NCI-H2107 (cell line): ENCODE measurements at regions not wholly inside any gene's neighbourhood (a gene's known extent, or its start where the extent isn't known, plus 50 kb on each side); places are given as distances from the start of the nearest gene placed in this dataset.

ENCODE experiments used
- DNase-seq: peaks from one replicate; lab custom pipeline; 2025; lab: John Stamatoyannopoulos, UW

DNA sequence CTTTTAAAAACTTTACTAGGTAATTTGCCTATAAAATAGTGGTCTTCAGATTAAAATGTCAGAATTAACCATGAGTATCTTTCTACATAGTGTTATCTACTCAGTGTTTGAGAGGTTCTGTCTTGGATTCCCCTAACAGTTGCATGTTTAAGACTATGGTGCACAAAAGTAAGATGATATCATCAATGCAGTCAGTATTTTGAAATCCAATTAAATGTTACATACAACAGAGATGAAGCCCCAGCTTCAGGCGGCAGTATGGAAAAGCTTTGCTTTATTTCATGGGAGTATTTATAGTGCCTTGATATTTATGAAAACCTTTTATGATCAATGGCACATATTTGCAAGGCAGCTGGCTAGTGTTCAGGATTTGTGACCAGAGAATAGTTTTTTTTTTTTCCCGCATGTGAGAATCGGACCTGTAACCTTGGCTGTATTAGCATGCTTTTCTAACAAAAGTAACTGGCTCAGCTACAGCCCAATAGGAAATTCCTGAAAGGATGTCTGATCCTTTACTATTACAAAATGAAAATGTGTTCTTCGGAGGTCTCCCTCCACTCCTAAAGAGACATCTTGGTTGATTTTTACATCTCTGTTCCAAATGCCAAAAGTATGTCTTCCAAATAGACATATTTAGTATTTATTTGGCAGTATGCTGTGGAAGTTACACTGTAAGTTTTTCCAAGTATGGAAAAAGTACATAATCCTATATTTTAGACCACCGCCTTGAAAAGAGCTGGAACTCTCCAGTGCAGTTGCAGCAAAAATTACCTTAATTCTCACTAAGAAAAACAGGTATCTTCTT lies 319.3 kb upstream of the UBE2E3 start:
- DNase-seq: no peak

- no peak for DNase-seq
Observed at GRCh38 chr2:180660207-180660606, 320.2 kb upstream of the UBE2E3 start.

- DNase-seq: no peak
Observed at GRCh38 chr2:180657054-180657453, 323.4 kb upstream of the UBE2E3 start.

- no peak for DNase-seq
Observed at GRCh38 chr2:180656455-180656847, 324.0 kb upstream of the UBE2E3 start.

GRCh38 chr2:180655842-180656454 lies 324.5 kb upstream of the UBE2E3 start:
- DNase-seq: no peak

GRCh38 chr2:180655393-180655792 lies 325.0 kb upstream of the UBE2E3 start:
- no peak for DNase-seq

GRCh38 chr2:180653481-180653880 lies 326.9 kb upstream of the UBE2E3 start:
- DNase-seq: no peak

DNA sequence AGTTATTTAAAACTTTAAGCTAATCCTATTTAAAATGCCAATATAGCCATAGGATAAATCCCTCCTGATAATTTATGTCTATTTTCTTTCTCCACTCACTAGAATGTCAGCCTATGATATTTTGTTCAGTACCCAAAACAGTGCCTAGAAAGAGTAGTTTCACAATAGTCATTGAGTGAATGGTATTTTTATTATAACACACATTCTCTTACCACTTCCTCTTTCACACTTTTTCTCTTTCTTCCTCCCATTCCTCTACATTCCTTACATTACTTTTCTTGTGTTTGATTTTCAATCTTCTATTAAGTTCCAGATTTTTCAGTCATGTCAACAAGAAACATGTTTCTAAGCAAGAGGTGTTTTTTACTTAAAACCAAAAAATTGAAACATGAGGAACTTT lies 327.6 kb upstream of the UBE2E3 start:
- no peak for DNase-seq

GRCh38 chr2:180651596-180651995 lies 328.8 kb upstream of the UBE2E3 start:
- DNase-seq: no peak

DNA sequence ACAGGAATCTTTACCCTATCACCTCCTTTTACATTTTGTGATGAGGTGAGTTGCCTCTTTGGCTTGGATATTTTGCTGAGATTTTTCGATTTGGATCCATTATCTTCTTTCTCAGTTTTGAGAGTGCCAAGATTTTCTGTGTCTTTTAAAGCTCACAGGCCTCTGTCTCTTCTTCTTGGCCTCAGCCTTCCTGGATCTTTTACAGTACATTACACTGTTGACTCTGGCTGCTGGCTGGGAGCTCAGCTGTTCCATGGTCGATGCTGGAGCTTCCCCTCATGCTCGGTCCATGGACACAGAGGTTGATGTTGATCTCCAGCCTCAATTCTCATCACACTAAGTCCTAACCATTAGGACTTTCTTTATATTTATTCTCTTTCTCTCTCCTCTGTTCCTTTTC lies 332.8 kb upstream of the UBE2E3 start:
- DNase-seq: no peak

DNA sequence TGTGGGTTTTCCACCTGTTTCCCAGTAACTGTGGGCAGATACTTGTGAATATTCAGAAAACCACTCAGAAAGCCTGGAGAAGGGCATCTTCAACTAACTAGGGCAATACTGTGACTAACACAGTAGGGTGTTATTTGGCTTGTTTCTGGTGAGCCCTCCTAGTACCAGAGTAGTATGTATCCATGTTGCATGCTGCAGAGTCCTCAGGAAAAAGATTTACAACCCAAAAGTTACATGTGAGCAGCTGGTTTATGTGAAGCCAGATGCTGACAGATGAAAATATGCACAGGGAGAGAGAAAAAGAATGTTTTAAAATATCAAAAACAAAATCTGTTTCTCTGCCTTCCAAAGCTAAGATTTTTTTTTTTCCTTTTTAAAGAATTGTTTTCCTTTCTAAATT lies 333.2 kb upstream of the UBE2E3 start:
- DNase-seq: no peak

DNA sequence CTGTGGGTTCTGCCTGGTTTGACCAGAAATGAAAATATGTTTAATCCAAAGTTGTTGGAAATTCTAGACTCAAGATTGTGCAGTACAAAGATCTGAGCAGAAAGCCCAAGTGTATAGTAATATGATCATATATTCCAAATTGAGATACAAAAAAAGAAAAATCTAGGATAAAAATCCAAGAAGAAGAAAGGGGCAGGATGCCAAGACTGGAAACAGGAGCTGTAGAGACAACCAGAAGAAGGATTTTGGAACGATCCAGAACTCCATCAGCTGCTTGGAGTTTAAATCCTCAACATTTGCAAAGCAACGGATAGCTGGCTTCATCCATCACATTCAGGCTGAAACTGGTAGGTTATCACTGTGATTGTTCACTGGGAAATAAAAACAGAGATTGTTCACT lies 333.6 kb upstream of the UBE2E3 start:
- DNase-seq: no peak

- no peak for DNase-seq
Observed at GRCh38 chr2:180644709-180645108, 335.7 kb upstream of the UBE2E3 start.

DNA sequence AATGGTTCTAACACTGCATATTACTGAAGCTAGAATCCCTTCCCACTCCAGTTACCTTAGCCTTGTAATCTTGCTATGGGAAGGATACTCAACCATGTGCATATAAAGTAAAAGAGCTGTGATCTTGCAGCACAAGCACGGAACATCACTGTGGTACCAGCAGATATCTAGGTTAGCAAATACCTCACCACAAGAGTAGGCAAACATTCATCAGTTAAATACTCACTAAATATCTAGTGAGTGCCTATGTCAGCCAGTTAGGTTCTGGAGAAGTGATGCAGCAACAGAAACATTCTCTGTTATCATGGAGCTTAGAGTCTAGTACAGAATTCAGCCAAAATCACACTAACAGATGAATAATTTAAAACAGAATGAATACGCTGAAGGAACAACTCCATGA lies 349.6 kb upstream of the UBE2E3 start:
- no peak for DNase-seq

DNA sequence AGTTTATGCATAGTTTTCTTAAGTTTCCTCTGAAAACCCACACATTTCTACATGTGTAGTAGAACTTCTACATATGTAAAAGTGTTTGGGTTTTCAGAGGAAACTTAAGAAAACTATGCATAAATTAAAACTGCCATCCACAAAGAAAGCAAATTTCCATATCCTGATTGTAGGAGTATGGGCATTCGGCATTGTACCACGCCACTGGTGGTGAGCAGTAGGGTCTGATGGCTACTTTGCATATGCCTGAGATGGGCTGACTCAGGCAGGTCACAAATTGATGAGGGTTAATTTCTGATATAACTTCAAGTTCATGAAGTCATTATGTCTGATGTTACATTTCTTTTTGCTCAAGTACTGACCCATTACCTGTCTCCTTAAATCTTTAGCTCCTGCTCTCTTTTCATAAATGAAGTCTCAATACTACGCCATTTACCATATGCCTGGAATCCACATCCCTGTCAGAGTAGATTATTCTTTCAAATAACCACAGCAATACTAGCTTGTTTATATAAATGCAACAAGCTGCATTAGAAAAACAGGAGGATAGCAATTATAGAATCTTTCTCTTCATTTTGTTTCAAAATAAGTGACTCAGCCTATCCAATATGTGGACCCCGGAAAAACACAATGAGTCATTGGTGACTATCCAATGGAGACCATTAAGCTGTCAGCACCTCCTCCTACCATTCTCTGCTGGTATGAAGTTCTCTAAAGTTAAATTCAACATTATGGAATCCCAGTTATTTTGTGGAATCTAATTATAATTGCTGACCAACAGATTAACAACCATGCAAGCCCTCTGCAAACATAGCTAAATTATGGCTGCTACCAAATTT lies 355.2 kb upstream of the UBE2E3 start:
- no peak for DNase-seq

DNA sequence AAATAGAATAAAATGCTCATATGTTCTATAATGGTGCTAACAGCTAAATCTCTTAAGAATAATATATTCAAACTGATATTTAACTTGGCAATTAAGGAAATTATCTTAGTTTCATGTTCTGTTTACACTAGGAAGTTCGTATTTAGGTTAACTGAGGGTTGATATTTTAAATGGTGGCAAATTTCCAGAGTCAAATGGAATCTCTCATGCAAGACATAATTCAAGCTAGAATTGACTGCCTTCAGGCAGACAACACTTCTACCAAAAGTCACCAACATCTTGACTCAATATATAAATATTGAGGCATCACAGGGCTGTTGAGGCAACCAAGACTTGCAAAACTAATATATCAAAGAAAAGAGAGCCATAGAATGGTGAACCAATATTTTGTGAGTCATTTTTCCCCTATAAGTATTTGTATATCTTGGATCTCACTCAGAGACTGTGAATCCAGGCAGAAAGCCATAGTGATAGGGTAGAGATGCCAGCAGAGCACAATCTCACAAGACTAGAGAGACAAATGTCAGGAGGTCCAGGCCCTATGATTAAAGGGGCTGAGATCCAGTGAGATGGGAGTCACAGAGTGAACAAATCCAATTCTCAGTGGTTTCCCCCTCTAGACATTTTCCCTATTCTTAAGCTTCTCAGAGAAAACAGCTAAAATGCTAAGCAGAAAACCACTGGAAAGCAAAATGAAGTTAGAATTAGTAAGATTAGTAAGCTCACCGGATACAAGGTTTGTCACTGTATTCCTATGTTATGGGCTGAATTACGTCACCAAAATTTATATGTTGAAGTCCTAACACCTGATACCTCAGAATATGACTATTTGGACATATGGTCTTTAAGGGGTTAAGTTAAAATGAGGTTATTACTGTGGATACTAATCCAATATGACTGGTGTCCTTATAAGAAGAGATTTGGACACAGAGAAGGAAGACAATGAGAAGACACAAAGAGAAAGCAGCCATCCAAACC lies 358.2 kb upstream of the UBE2E3 start:
- DNase-seq: no peak

GRCh38 chr2:180621366-180621765 lies 359.0 kb upstream of the UBE2E3 start:
- DNase-seq: no peak

DNA sequence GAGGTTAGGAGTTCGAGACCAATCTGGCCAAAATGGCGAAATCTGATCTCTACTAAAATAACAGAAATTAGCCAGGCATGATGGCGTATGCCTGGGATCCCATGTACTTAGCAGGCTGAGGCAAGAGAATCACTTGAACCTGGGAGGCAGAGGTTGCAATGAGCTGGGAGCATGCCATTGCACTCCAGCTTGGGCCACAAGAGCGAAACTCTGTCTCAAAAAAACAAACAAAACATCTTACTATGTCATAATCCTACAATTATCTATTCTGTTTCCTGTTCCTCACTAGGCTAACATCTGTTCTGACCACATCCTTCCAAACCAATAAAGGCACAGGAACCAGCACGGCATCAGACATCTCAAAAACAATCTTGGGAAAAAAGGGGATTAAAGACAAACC lies 361.8 kb upstream of the UBE2E3 start:
- DNase-seq: no peak

DNA sequence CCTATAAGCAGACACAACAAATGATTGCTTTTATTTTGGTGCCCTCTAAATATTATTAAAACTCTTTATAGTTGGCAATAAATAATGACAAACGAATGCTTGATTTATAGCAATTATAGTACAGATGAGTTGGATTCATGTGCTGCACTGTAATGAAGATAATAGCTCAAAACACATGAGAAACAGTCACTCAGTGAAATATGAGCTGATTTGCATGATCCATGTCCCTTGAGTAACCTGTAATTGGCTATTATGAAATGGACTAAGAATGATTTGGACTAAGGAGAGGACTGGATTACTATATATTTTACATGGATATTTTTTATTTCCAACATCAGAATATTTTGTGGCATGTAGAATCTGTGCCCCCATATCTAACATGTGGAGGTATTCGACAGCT lies 365.6 kb upstream of the UBE2E3 start:
- no peak for DNase-seq

GRCh38 chr2:180609626-180610340 lies 370.6 kb upstream of the UBE2E3 start:
- no peak for DNase-seq

DNA sequence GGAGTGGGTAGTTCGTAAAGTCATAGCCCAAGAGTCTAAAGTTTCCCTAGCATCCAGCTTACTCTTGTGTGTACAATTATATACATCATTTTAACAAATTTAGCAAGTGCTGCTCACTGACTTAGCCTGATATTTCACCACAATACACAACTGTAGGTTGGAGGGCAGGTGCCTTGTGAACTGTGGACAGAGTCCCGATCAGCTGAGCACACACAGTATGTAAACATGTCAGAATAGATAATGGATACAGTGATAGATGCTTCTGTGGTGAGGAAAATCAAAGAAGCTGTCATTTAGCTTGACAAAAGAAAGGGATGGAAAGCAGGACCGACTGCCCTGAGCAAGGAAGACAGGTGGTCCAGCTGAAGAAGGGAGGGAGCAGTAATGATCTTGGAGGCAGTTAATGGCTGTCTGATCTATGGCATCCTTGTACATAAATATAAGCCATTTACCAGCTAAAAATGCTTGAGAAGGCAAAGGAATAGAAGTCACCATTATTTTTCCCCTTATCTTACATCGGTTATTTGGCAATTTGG lies 372.8 kb upstream of the UBE2E3 start:
- DNase-seq: no peak
